CD14-positive monocyte (primary cell): ENCODE measurements at regions not wholly inside any gene's neighbourhood (a gene's known extent, or its start where the extent isn't known, plus 50 kb on each side); places are given as distances from the start of the nearest gene placed in this dataset. TPM values are rescaled to one million over a fixed set of nuclear protein-coding genes. Genes with fewer than 3 reads are reported as not detected.

Experiments
- DNase-seq, 3 donors: peaks; one replicate each; pipeline ENCODE4 v3.0.0-alpha.2; 2011 to 2022
- H2AFZ ChIP-seq: 2 replicates; pipeline ENCODE4 v1.6.0; 2012; ENCODE audit warnings: mild to moderate bottlenecking, low read depth, low read length, inconsistent platforms; ENCODE audit not compliant: insufficient read depth, poor library complexity, severe bottlenecking
- H3K27ac ChIP-seq, 2 donors: 1 replicate in 1 of 2; 2 replicates in 1 of 2; pipeline ENCODE4 v1.5.1; 2012 to 2013; ENCODE audit warnings: low read length in 2 of 2, control low read depth in 1 of 2, inconsistent platforms in 1 of 2, low read depth in 1 of 2, mild to moderate bottlenecking in 1 of 2
- H3K27me3 ChIP-seq, 2 donors: one replicate each; pipeline versions ENCODE4 v1.6.0 to v1.6.1; 2011 to 2013; ENCODE audit warnings: low read length in 2 of 2; ENCODE audit not compliant: control insufficient read depth in 2 of 2, insufficient read depth in 2 of 2
- H3K36me3 ChIP-seq, 2 donors: replicated peaks in 1 of 2; 1 replicate in 1 of 2; 2 replicates in 1 of 2; pipeline versions ENCODE4 v1.5.1 to v1.6.1; 2012 to 2013; ENCODE audit warnings: low read length in 2 of 2, control low read depth in 1 of 2, inconsistent platforms in 1 of 2, mild to moderate bottlenecking in 1 of 2; ENCODE audit not compliant: insufficient read depth in 2 of 2, control insufficient read depth in 1 of 2
- H3K4me1 ChIP-seq, 2 donors: 1 replicate in 1 of 2; 2 replicates in 1 of 2; pipeline versions ENCODE4 v1.5.1 to v1.6.1; 2012 to 2013; ENCODE audit warnings: low read length in 2 of 2, control low read depth in 1 of 2, inconsistent platforms in 1 of 2, mild to moderate bottlenecking in 1 of 2, moderate library complexity in 1 of 2; ENCODE audit not compliant: insufficient read depth in 2 of 2, control insufficient read depth in 1 of 2
- H3K4me2 ChIP-seq: replicated peaks from 2 replicates; pipeline ENCODE3; 2012; ENCODE audit warnings: low read length, moderate library complexity, mild to moderate bottlenecking; ENCODE audit not compliant: poor library complexity, severe bottlenecking; ENCODE audit errors: extremely low read depth
- H3K4me3 ChIP-seq, 3 experiments: fragments of 200-600 bp in 1 of 3; sonication (generic) in 1 of 3; replicated peaks in 1 of 3; 1 replicate in 2 of 3; 2 replicates in 1 of 3; pipeline ENCODE4 v1.5.1; 2011 to 2013; ENCODE audit warnings: low read length in 3 of 3, mild to moderate bottlenecking in 3 of 3, control low read depth in 2 of 3, low read depth in 2 of 3, inconsistent platforms in 1 of 3, moderate library complexity in 1 of 3
- H3K79me2 ChIP-seq: 2 replicates; pipeline ENCODE4 v1.6.0; 2012; ENCODE audit warnings: mild to moderate bottlenecking, control low read depth, inconsistent platforms, low read length, moderate library complexity; ENCODE audit not compliant: insufficient read depth
- H3K9ac ChIP-seq: 2 replicates; pipeline ENCODE4 v1.6.0; 2017; ENCODE audit warnings: low read length, mild to moderate bottlenecking; ENCODE audit not compliant: insufficient read depth, poor library complexity, severe bottlenecking
- H3K9me3 ChIP-seq, 2 donors: replicated peaks in 1 of 2; 1 replicate in 1 of 2; 2 replicates in 1 of 2; pipeline versions ENCODE4 v1.5.1 to v1.6.1; 2012 to 2013; ENCODE audit warnings: low read length in 2 of 2, control low read depth in 1 of 2; ENCODE audit not compliant: control insufficient read depth in 1 of 2, insufficient read depth in 1 of 2
- H4K20me1 ChIP-seq: 2 replicates; pipeline ENCODE4 v1.6.0; 2012; ENCODE audit warnings: mild to moderate bottlenecking, low read length, control low read depth, moderate library complexity; ENCODE audit not compliant: insufficient read depth
- H3K27ac Mint-ChIP-seq, 7 donors: one replicate each; pipeline ENCODE4 v1.8.0; 2020; ENCODE audit warnings: mild to moderate bottlenecking in 7 of 7, mixed read lengths in 7 of 7, moderate library complexity in 6 of 7, inconsistent platforms in 2 of 7
- H3K27me3 Mint-ChIP-seq, 3 donors: one replicate each; pipeline ENCODE4 v1.8.0; 2021 to 2022; ENCODE audit warnings: low read depth in 3 of 3, mild to moderate bottlenecking in 3 of 3, mixed read lengths in 3 of 3, moderate library complexity in 3 of 3, inconsistent platforms in 1 of 3
- H3K36me3 Mint-ChIP-seq, 2 donors: one replicate each; pipeline ENCODE4 v1.8.0; 2020; ENCODE audit warnings: mixed read lengths in 2 of 2, inconsistent platforms in 1 of 2, mild to moderate bottlenecking in 1 of 2
- H3K4me1 Mint-ChIP-seq: one replicate; pipeline ENCODE4 v1.8.0; 2020; ENCODE audit warnings: mild to moderate bottlenecking, mixed read lengths
- H3K4me3 Mint-ChIP-seq, 2 donors: one replicate each; pipeline ENCODE4 v1.8.0; 2020; ENCODE audit warnings: mild to moderate bottlenecking in 2 of 2, mixed read lengths in 2 of 2, moderate library complexity in 1 of 2
- H3K9me3 Mint-ChIP-seq, 7 donors: one replicate each; pipeline ENCODE4 v1.8.0; 2020 to 2022; ENCODE audit warnings: mixed read lengths in 7 of 7, mild to moderate bottlenecking in 6 of 7, moderate library complexity in 6 of 7, inconsistent platforms in 2 of 7
- WGBS: methylation state at CpG from one replicate; pipeline ENCODE4 v1.1.5; 2013; ENCODE audit warnings: missing lambda C conversion rate; ENCODE audit not compliant: insufficient coverage; 5-methylcytosine and 5-hydroxymethylcytosine counted together
- intact Hi-C, 2 donors: fragments of 100-400 bp; cut with micrococcal nuclease; formaldehyde crosslinking; loops; one replicate each; pipeline versions ENCODE4 v1.15.0 to v1.15.1; 2023
- small RNA-seq: library from RNA; depleted of rRNA; stranded (forward); fragments of <200 nt; gene quantifications from one replicate; pipeline ENCODE3, GENCODE V24; 2012; ENCODE audit warnings: low read depth; ENCODE audit not compliant: insufficient read length
- TF ChIP-seq, protein P1 (sequence below): fragments of 200-600 bp; IDR thresholded peaks from one replicate; pipeline ENCODE4 v1.8.0; 2022; ENCODE audit warnings: antibody characterized with exemption, mild to moderate bottlenecking

DNA sequence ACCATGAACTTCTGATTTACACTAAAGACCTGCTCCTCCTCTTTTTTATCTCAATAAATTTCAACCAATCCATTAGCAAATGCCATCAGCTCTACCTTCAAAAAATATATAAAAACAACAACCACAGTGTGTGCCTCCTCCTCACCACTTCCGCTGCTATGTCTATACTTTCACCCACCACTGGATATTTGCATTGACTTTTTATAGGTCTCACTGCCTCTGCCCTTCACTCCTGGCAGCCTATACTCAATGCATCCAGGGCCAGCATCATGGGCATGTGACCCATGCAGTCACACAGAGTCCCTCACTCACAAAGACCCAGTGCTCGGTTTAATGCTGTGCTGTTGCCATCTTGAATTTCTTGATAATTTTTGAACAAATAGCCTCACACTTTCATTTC, 53.5 kb upstream of the CCDC54 start:
- Histone ChIP-seq H4K20me1 (no peaks in the 10 kb centered on the region), H2AFZ (no peak overlapping the region), H3K4me1 (no peaks in the 10 kb centered on the region), H3K4me2 (no peak overlapping the region), H3K9ac (no peak overlapping the region), H3K4me3 (no peak overlapping the region), H3K36me3 (no peaks in the 10 kb centered on the region), H3K27ac (no peak overlapping the region), H3K9me3 (no peaks in the 10 kb centered on the region), H3K27me3 (no peaks in the 10 kb centered on the region), H3K79me2 (no peaks in the 10 kb centered on the region)
- DNase-seq = no peak
- Mint-ChIP-seq H3K27me3 (no peaks in the 10 kb centered on the region), H3K27ac (no peak overlapping the region), H3K9me3 (no peaks in the 10 kb centered on the region), H3K4me3 (no peak overlapping the region), H3K36me3 (no peaks in the 10 kb centered on the region), H3K4me1 (peaks cover 3% of the 10 kb centered on the region)
- TF ChIP-seq, protein P1, sequence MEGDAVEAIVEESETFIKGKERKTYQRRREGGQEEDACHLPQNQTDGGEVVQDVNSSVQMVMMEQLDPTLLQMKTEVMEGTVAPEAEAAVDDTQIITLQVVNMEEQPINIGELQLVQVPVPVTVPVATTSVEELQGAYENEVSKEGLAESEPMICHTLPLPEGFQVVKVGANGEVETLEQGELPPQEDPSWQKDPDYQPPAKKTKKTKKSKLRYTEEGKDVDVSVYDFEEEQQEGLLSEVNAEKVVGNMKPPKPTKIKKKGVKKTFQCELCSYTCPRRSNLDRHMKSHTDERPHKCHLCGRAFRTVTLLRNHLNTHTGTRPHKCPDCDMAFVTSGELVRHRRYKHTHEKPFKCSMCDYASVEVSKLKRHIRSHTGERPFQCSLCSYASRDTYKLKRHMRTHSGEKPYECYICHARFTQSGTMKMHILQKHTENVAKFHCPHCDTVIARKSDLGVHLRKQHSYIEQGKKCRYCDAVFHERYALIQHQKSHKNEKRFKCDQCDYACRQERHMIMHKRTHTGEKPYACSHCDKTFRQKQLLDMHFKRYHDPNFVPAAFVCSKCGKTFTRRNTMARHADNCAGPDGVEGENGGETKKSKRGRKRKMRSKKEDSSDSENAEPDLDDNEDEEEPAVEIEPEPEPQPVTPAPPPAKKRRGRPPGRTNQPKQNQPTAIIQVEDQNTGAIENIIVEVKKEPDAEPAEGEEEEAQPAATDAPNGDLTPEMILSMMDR = no peak
- 90% methylated on average over 2 of the region's 2 CpGs for WGBS
- intact Hi-C loops = no loop called here

DNA sequence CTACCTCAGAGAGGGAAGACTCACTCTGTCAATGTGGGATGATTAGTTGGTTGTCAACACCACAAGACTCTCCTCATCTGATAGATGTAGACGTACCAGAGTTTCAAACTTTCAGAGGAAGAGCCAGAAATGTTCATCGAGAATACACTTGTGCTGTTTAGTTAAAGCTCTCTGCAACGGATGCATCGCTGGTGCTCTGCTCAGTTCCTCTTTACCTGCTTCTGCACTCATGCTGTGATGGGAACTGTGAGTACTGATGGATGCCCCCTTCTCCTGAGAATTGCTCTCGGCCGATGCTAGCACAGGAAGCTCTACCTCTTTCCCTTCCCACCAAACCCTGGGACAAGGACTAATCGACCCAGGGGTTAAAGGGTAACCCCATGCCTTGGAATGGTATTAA, 51.8 kb upstream of the CCDC54 start:
- no peak overlapping the region for H3K27ac Mint-ChIP-seq
- DNase-seq = no peak
- no peaks in the 10 kb centered on the region for H4K20me1 ChIP-seq
- peaks cover 3% of the 10 kb centered on the region for H3K4me1 Mint-ChIP-seq
- H3K9me3 ChIP-seq = no peaks in the 10 kb centered on the region
- no peak overlapping the region for H2AFZ ChIP-seq
- H3K4me1 ChIP-seq = no peaks in the 10 kb centered on the region
- H3K9me3 Mint-ChIP-seq = no peaks in the 10 kb centered on the region
- 85% methylated on average over 5 of the region's 7 CpGs for WGBS
- H3K27me3 Mint-ChIP-seq = no peaks in the 10 kb centered on the region
- intact Hi-C loops = no loop called here
- no peak overlapping the region for H3K27ac ChIP-seq
- H3K36me3 Mint-ChIP-seq = no peaks in the 10 kb centered on the region
- H3K79me2 ChIP-seq = no peaks in the 10 kb centered on the region
- H3K4me3 ChIP-seq = no peak overlapping the region
- no peak overlapping the region for H3K4me2 ChIP-seq
- H3K36me3 ChIP-seq = no peaks in the 10 kb centered on the region
- no peaks in the 10 kb centered on the region for H3K27me3 ChIP-seq
- TF ChIP-seq, protein P1 = no peak
- no peak overlapping the region for H3K4me3 Mint-ChIP-seq
- H3K9ac ChIP-seq = no peak overlapping the region

Small RNA genes in the stretch of these regions (small RNA-seq; reads per million reads assigned to genes)
- gene MTCO1P35 = not detected
- gene MTND6P6 = not detected
- not detected for gene RF00019
- not detected for gene RNU6-1308P
